HepG2 (cell line): ENCODE measurements at regions not wholly inside any gene's neighbourhood (a gene's known extent, or its start where the extent isn't known, plus 50 kb on each side); places are given as distances from the start of the nearest gene placed in this dataset.

Experiments
- NR2C2 ChIP-seq: sonication (generic); formaldehyde crosslinking; IDR thresholded peaks from 2 replicates; pipeline ENCODE4 v1.4.0; 2020; ENCODE audit warnings: missing genetic modification reagents, mild to moderate bottlenecking, moderate library complexity, borderline replicate concordance
- SIN3A ChIP-seq: IDR thresholded peaks from 2 replicates; pipeline ENCODE4 v1.6.1; 2011; ENCODE audit warnings: low read depth, mild to moderate bottlenecking, control low read depth, low read length, borderline replicate concordance
- ZNF180 ChIP-seq: sonication (generic); formaldehyde crosslinking; IDR thresholded peaks from 2 replicates; pipeline ENCODE4 v1.4.0; 2020; ENCODE audit warnings: low read depth, missing genetic modification reagents, borderline replicate concordance
- TF ChIP-seq, protein P1 (sequence below): sonication (generic); formaldehyde crosslinking; IDR thresholded peaks from 2 replicates; pipeline ENCODE4 v1.5.1; 2020; ENCODE audit warnings: missing genetic modification reagents, mild to moderate bottlenecking, borderline replicate concordance

DNA sequence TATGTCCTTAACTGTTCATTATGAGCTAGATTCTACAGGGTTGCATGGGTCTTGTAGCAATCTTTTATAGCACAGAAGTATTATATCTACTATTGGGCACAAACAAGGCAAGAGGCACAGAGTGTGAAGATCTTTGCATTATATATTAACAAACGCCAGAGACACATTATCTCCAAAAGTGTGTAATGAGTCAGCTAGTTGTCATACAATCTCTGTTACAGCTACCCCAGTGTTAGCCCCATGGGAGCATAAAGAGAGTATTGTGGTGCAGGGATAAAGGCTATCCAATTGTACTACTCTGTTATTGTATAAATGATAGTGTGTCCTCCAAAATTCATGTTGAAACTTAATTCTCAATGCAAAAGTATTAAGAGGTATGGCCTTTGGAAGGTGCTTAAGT, 148.4 kb upstream of the RIMS1 start:
- no peak for TF ChIP-seq SIN3A
- TF ChIP-seq NR2C2 (CRISPR knock-in tag): no peak
- no peak for TF ChIP-seq ZNF180 (CRISPR knock-in tag)
- TF ChIP-seq, protein P1, sequence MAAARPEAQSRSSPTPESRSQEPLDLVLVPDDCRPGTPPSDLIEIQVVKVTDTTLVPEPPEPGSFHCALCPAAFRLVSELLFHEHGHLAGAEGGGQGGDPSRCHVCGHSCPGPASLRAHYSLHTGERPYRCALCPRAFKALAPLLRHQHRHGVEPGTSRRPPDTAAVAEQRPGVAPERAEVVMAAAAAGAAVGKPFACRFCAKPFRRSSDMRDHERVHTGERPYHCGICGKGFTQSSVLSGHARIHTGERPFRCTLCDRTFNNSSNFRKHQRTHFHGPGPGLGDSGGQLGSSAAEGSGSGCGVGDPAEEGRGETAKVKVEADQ (CRISPR knock-in tag): no peak
